Hematopoietic multipotent progenitor cell treated with erythropoietin and hydrocortisone succinate and interleukin-3 and kit ligand, for 15 days (in vitro differentiated cells): ENCODE measurements at regions not wholly inside any gene's neighbourhood (a gene's known extent, or its start where the extent isn't known, plus 50 kb on each side); places are given as distances from the start of the nearest gene placed in this dataset.
A peak's percentile ranks its signal among the peaks of the same experiment; 100 is the strongest.

Experiments used
- DNase-seq: peaks from one replicate; pipeline ENCODE4 v3.0.0-alpha.2; 2015; ENCODE audit warnings: low spot score

DNA sequence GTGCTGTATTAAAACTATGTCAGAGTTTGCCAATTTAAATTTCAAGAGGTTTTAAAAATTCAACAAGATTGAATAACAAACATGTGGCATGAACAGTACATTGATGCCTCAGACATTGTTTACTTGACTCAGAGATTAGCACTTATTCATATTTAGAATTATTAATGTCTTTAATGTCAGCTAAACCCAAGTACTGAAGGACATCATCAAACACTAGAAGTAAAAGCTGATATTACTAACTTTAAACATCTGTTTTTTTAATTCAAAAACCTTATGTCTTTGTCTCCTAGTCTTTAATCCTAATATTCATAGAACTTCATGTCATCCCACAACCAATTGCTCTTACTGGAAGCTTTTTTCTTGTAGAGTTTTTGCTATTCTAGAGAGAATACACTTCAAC lies 406.2 kb upstream of the PCDH7 start:
- DNase-seq, result no peak

DNA sequence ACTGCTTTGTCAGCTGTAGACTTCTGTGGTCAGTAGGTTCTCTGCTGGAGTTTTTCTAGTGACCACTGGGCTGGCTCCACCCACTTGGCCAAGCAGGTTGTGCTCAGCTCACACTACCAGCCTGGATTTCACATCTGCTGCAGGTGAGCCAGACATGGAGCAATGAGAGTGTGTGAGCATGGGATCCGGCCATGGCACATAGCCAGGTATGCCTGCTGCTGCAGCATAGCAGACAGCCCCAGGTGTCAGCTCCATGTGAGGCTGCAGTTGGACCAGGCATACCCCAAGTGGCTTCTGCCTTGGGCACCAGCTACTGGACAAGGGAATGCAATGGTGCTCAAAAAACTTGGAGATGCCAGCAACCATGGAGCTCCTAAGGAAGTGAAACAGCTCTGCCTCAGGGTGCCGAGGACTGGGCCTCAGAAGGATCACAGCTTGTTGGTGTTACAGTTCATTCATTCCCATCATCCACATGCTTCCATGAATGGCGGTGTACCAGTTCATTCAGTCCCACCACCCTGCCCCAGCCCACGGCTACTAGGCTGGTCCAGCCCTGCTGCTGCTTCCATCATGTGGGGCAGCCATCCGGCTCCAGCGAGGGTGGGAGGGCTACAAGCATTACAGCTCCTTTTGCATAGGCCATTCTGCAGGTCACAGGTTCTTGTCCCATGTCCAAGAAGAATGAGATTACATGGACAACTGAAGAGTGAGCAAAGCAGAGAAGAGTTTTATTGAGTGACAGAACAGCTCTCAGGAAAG lies 389.1 kb upstream of the PCDH7 start:
- no peak for DNase-seq

DNA sequence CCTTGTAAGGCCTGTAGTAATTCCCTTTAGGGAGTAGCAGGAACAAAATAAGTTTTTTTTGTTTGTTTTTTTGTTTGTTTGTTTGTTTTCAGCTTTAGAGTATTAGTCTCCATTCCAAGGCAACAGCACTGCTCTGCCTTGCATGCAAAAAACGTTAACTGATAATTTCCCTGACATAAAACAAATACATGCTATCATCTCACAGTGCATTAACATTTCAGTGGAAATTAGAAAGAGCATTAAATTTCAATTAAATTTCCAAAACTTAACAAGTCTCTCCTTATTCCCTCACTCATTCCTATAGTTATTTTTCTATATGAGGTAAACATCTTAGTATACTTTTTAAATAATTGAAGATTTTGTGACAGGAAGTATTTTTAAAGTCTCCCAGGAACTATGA lies 378.4 kb upstream of the PCDH7 start:
- no peak for DNase-seq

DNA sequence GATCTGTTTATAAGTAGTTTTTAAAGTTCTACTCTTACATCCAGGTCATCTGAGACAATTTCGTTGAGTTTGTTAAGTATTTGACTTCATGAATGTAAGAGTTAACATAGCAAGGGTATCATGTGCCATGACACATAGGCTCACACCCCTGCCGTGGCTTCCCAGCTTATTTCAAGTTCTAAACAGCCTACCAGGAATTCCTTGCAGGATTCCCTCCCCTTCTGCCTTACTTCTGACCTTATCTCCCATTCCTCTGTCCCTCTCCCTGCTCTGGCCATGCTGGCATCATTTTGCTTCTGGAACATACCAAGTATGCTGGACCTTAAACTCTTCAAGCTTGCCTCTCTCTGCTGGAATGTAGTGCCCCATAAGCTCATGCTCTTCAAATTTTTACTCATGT lies 369.9 kb upstream of the PCDH7 start:
- DNase-seq, result no peak

DNA sequence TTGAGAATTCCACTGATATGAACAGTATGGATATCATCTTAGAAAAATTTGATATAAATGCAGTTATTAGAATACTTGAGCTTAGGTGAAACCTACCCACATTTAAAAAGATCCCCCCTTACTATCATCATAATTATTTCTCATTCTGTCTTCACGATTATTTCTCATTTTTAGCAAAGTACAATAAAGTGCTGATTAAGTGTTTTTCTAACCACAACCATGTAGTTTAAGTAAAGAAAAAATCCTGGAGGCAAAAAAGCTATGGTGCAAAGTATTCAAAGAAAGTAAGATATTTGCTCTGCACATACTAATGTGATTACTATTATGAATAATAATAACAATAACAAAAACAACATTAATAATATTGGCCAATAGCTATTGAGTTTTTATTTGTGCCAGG lies 365.6 kb upstream of the PCDH7 start:
- no peak for DNase-seq

DNA sequence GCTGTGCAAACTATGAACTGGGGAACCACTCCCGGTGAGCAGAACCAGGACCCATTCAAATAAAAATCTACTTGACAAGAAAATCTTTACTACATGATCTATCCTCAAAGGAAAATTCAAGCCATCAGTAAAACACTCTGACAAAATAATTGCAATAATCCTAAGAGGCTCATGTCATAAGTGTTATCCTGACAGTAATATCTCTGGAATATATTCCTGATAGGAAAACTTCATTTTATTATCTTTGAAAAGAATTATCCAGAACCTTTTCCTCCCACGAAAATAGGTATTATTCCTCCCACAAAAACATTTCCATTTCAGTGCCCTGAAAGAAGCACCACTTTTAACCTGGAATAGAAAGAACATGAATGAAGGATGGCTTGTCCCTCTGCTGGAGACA lies 357.7 kb upstream of the PCDH7 start:
- DNase-seq, result no peak

DNA sequence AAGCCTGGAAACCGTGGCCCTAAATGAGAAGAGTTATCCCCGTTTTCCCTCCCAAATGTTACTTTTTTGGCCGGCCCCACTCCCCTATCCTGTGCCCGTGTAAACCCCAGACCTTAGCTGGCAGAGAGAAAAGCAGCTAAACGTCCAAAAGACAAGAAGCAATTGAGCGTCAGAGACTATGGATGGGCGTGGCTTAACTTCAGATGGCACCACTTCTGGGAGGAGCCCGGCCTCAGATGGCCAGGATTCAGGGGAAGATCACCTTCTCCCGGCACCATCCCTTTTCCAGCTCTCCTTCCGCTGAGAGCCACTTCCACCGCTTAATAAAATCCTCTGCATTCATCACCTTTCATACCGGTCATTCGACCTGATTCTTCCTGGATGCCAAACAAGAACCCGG lies 350.1 kb upstream of the PCDH7 start:
- DNase-seq, result no peak

DNA sequence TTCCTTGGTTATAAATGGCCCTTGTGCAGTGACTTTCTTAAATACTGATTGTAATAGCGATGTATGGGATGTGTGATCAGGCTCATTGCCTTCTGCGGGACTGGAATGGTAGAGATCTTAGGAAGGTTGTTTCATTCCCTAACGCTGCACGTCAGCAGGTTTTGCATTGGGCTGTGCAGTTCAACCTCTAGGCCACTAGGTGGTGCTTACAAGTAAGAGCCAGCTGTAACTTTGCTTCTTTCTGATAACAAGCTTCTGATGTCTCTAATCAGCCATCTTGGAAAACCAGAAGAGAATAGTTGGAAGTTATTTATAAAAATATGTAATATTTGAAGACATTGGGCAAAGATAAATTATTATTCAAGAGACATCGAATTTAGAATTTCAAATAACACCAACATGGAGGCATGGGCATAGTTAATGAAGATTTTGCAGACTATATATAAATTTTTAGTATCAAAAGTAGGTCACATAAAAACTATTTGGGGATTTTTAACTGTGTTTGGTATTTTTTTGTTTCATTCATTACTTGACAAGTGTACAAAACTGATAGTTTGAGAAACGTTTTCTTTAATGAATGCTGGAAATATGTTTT lies 339.7 kb upstream of the PCDH7 start:
- peak; percentile 2 for DNase-seq

DNA sequence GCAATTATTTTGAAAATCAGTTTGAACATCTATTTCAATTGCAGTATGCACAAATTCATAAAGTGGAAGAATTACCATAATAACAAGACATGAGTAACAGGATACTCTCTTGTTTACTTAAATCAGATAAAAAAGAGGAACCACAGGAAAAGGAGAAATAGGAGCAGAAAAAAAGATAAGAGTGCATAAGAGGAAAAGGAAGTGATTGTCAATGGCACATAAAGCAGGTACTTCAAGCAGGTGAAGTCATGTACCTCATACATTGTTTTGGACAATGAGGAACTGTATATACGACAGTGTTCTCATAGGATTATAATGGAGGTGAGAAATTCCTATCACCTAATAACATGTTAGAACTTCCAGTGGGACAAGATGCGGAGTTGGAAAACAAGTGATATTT lies 334.5 kb upstream of the PCDH7 start:
- DNase-seq, result no peak

DNA sequence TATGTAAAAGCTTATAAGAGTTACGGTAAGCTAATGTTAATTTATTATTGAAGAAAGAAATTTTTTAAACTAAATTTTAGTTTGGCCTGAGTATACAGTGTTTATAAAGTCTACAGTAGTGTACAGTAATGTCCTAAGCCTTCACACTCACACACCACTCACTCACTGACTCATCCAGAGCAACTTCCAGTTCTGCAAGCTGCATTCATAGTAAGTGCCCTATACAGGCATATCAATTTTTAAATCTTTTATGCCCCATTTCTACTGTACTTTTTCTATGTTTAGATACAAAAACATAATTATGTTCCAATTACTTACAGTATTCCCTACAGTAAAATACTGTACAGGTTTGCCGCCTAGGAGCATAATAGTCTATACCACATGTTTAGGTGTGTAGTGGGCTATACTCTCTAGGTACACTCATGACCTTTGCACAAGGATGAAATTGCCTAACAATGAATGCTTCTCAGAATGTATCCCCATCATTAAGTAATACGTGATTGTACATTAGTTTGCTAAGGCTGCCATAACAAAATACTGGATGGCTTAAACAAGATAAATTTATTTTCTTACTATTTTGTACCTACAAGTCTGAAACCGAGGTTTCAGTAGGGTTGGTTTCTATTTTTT lies 333.8 kb upstream of the PCDH7 start:
- DNase-seq, result no peak

DNA sequence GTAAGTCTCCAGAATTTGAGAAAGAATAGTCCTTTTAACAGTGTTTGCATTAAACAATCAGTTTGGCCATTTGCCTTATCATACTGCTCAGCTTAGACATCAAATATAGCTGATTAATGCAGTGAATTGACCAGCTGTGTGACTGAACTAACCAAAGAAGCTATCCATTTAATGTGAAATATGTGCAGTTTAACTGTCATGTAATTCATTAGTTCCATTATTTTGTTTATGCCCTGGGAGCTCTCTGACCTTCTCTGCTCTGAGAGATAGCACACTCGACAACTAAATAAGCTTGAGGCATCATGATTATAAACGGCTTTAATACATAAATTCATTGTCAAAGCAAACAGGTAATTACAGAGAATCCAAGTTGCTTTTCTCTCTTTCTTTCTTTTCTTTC lies 324.3 kb upstream of the PCDH7 start:
- DNase-seq, result no peak

DNA sequence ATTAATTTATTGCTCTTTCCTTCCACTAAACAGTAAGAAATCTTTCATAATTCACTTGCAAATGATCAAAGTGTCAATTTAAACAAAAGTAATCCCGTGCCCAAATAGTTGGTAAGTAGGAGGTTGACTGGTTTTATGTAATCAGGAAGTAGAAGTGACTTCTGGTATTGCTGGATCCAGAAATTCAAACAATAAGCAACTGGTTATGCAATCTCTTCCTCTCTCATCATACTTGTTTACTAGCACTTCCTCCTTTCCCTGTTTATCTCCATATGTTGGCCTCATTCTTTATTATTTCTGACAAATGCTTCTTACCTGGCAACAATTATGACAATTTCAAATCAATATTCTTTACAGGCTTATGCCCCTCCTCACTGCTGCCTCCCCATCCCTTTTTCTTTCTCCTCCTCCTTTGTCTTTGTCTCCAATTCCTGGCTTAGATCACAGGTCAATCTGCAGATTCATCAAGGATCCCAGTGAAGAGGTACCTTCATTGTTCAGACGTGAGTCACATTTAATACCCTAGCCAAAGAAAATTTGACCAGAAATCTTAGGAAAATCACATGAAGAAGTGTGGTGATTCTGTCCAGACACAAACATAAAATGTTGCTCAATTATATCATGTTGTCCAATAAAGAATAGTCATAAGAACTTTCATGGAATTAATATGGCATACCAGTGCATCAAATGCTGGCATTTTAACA lies 323.2 kb upstream of the PCDH7 start:
- DNase-seq, result no peak

DNA sequence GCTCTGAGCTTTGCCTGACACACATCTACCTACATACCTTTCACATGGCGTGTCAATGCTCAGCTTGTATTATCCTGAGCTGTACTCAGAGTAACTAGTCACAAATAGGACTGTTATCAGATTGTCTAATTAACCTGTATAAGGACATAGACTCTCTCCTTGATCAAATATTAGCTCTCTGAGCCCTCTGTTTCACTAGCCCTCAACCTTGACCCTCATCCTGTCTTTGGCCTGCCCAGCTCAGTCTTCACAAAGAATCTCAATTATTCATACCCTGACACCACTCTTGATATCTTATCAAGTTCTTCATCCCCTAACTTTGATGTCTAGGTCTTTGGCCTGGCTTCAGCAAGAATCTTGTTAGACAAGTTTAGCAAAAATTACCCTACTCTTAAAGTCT lies 320.7 kb upstream of the PCDH7 start:
- no peak for DNase-seq

DNA sequence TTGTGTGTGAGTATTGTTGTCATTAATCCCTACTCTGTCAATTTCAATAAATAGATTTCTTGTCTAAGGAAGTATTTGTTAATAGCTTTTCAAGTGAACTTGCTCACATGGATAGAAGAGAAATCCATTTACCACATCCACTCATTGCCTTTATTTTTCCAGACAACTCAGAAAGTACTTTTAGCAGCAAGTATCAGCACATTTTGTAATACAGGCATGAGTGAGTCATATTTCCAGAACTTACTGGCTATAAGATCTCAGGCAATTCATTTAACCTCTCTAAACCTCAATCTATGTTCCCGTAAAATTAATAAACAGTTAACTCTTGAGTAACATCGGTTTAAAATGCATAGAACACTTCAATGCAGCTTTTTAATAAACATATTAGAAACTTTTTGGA lies 317.9 kb upstream of the PCDH7 start:
- DNase-seq, result no peak

DNA sequence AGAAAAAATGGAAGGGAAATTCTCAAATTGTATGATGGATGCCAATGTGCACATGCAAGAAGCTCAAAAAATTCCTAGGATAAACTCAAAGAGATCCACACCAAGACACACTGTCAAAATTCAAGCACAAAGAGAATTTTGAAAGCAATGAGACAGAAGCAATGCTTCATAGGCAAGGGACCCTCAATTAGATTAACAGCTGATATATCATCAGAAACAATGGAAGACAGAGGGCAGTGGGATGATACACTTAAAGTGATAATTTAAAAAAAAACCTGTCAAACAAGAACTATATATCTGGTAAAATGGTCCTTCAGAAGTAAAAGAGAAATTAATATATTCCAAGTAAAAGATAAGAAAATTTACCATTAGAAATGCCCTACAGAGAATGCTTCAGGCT lies 306.3 kb upstream of the PCDH7 start:
- no peak for DNase-seq

DNA sequence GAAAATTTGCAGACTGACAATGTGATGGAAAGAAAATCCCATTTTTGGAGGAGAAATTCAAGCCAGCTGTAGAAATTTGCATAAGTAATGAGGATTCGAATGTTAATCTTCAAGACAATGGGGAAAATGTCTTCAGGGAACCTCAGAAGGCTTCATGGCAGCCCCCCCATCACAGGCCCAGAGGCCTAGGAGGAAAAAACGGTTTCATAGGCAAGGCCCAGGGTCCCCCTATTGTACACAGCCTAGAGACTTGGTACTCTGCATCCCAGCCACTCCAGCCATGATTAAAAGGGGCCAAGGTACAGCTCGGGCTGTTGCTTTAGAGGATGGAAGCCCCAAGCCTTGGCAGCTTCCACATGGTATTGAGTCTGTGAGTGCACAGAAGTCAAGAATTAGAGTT lies 303.6 kb upstream of the PCDH7 start:
- DNase-seq, result no peak

DNA sequence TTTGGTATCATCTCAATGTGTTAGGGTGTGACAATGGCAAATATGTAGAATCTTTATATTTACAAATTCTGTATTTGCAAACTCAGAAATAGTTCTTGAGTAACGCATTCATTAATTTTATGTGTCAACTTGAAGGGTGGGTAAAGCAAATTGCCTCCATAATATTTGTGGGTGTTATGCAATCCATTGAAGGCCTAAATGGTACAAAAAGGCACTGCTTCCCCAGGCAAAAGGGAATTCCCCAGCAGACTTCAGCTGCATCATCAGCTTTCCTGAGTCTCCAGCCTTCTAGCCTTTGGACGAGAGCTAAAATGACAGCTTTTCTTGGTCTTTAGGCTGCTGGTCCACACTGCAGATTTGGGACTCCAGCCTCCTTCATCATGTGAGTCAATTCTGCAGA lies 292.2 kb upstream of the PCDH7 start:
- DNase-seq, result no peak

DNA sequence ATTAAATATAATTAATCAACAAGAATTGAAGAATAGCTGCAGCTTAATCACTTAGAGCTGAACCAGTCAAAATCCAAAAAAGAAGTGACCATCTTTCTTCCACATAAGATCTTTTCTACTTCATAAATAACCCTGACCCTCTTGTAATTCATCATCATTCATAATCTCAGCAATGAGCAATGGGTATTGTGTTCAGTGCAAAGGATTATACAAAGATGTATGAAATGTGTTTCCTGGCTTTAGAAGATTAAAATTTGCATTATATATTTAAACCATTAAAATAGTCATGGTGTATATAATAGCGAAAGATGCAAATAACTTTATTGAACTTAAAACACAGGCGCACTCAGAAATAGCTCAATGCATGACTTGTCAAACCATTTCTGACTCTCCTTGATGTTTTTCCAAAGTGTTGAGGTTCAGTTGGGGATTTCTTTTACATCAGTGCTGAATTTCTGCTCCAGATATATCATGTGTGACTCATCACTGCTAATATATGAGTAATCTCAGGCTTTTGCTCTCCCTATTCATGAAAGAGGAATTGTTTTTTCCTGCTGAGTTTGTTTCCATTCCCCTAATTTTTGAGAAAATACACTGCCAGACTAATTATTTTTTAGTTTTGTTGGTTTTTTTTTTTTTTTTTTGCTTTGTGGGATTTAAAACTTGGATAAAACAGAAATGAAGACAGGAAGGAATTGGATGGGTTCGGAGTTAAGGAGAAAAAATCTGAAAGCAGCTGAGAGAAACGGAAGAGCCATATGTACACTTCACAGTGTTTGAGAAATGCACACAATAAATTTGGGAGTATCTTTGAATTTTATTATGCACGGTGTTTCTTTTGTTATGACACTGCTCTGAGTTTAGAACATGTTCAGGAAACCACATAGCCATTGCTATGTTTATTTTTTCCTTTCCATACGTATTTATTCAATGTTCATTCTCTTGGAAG lies 290.1 kb upstream of the PCDH7 start:
- no peak for DNase-seq

DNA sequence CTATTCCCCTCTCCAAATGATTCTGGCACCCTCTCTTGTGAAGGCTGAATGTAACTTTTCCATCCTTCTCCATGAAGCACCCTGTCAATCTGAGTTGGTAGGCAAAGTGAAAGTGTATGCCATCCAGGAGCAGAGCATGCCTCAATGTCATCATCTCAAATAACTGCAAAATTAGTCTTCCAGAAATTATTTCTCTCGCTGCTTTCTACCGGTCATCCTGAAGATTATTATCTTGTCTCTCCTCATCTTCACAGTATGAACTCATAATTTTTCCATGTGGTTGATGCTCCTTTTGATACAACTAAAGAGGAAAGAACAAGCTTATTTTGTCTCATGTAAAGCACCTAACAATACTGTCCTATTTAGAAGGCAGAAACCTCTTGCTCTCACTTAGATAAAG lies 285.5 kb upstream of the PCDH7 start:
- no peak for DNase-seq

DNA sequence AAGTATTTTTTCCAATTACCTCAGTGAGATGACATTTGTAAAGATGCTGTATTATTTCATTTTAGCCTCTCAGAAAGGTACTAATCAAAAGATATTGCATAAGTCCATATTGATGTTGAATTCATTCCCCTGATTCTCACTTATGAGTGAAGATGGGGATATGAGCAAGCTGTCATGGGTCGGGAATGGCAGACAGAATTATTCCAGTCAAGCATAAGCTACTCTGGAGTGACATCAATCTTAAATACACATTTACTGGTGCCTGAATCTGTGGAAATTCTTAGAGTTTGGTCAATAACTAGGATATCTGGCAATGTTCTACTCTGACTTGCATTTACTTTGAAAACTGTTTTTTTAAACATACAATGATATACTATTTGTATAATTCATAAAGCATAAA lies 283.8 kb upstream of the PCDH7 start:
- DNase-seq, result no peak

DNA sequence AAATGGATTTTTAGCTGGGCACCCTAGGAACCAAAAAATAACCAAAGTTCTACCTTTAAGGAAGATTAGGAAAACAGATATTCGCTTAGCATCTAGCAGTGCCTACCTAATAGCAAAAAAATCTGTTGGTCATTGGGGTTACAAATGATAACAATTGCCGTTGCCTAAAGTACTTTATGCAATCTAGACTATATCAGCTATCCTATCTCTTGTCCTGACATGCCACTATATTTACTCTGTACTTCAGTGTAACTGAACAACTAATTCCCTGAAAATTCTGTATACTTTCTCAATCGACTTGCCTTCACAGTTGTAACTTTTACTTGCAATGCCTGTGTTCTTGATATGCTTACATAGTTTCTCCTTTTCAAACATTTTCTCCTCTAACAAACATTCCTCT lies 282.9 kb upstream of the PCDH7 start:
- DNase-seq, result no peak

DNA sequence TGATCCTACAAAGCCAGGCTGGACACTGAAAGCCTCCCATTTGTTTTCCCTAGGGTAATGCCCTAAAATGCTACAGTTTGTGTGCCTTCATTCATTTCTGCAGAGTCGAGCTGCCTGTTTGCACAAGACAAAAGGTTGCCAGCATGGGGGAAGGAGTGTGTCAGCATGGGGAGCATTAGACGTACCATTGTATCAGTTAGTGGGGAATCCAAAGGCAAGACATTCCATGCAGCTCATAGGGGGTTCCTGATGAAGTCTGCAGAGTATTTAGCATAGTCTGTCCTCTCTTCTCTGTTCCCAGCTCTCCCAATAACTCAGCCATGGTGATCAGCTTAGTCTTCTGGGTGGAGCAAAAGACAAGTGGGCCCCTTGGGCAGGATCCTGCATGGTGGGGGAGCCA lies 276.9 kb upstream of the PCDH7 start:
- DNase-seq, result no peak
